HG02763 (cell line): ENCODE measurements at regions not wholly inside any gene's neighbourhood (a gene's known extent, or its start where the extent isn't known, plus 50 kb on each side); places are given as distances from the start of the nearest gene placed in this dataset.
"Not testable (repeated sequence)": the region's sequence is repeated elsewhere in the genome, so short reads cannot be mapped to it uniquely, and the experiment has no call there.

Source experiments
- ATAC-seq: cut with Tn5 transposase; IDR thresholded peaks from one replicate; pipeline ENCODE4 v1.9.1; 2021; ENCODE audit warnings: mild to moderate bottlenecking, moderate library complexity; ENCODE audit not compliant: unreplicated experiment

GRCh38 chr18:27510036-27510633, 325.0 kb upstream of the CHST9 start:
- not testable (repeated sequence) for ATAC-seq

- ATAC-seq: no peak
Observed at GRCh38 chr18:27501671-27502070, 316.6 kb upstream of the CHST9 start.

GRCh38 chr18:27500531-27500930, 315.4 kb upstream of the CHST9 start:
- ATAC-seq: no peak

GRCh38 chr18:27497246-27497645, 312.1 kb upstream of the CHST9 start:
- ATAC-seq: no peak

- no peak for ATAC-seq
Observed at GRCh38 chr18:27493182-27493581, 308.1 kb upstream of the CHST9 start.

- ATAC-seq: no peak
Observed at GRCh38 chr18:27491772-27492171, 306.7 kb upstream of the CHST9 start.

GRCh38 chr18:27483276-27483675, 298.2 kb upstream of the CHST9 start:
- no peak for ATAC-seq

GRCh38 chr18:27478459-27478858, 293.4 kb upstream of the CHST9 start:
- no peak for ATAC-seq

- ATAC-seq: no peak
Observed at GRCh38 chr18:27473318-27473717, 288.2 kb upstream of the CHST9 start.

- ATAC-seq: no peak
Observed at GRCh38 chr18:27467073-27467472, 282.0 kb upstream of the CHST9 start.

- ATAC-seq: no peak
Observed at GRCh38 chr18:27461957-27462356, 276.8 kb upstream of the CHST9 start.

GRCh38 chr18:27449104-27449503, 264.0 kb upstream of the CHST9 start:
- no peak for ATAC-seq

GRCh38 chr18:27447930-27448329, 262.8 kb upstream of the CHST9 start:
- no peak for ATAC-seq

- no peak for ATAC-seq
Observed at GRCh38 chr18:27447451-27447881, 262.4 kb upstream of the CHST9 start.

GRCh38 chr18:27430595-27430994, 245.5 kb upstream of the CHST9 start:
- ATAC-seq: no peak

GRCh38 chr18:27428716-27429475, 243.8 kb upstream of the CHST9 start:
- no peak for ATAC-seq

- ATAC-seq: no peak
Observed at GRCh38 chr18:27428120-27428519, 243.0 kb upstream of the CHST9 start.

- ATAC-seq: no peak
Observed at GRCh38 chr18:27423581-27423980, 238.5 kb upstream of the CHST9 start.

GRCh38 chr18:27419646-27420045, 234.5 kb upstream of the CHST9 start:
- ATAC-seq: no peak

- ATAC-seq: no peak
Observed at GRCh38 chr18:27415495-27415894, 230.4 kb upstream of the CHST9 start.

GRCh38 chr18:27414682-27415081, 229.6 kb upstream of the CHST9 start:
- no peak for ATAC-seq
